ENCODE measurements at regions not wholly inside any gene's neighbourhood (a gene's known extent, or its start where the extent isn't known, plus 50 kb on each side); places are given as distances from the start of the nearest gene placed in this dataset.

GRCh38 chr18:55153346-55153745, 194.1 kb upstream of the CCDC68 start:
- Histone ChIP-seq H3K27me3 (ENCODE audit: control insufficient read depth, insufficient read depth, low read length) (peaks cover 7% of the 10 kb centered on the region), H3K27ac (ENCODE audit: low read depth, low read length) (no peak overlapping the region), H3K4me3 (ENCODE audit: low read depth, low read length) (no peak overlapping the region), H3K9me3 (ENCODE audit: control insufficient read depth, insufficient read depth, low read length) (no peaks in the 10 kb centered on the region)
- no peak for DNase-seq (ENCODE audit: low read depth, low spot score)
- ChIA-PET POLR2A (no interaction called here), CTCF (no interaction called here)
- TF ChIP-seq CTCF (IDR thresholded peaks at IDR 0.05; ENCODE audit: low read depth, low read length), result no peak

- CTCF ChIA-PET, result no interaction called here
Observed at GRCh38 chr18:55152801-55153200, 193.5 kb upstream of the CCDC68 start.

GRCh38 chr18:55149994-55150393, 190.7 kb upstream of the CCDC68 start:
- DNase-seq (ENCODE audit: low read depth, low spot score), result no peak
- Histone ChIP-seq H3K4me3 (ENCODE audit: low read depth, low read length) (no peak overlapping the region), H3K27ac (ENCODE audit: low read depth, low read length) (no peak overlapping the region), H3K9me3 (ENCODE audit: control insufficient read depth, insufficient read depth, low read length) (no peaks in the 10 kb centered on the region), H3K27me3 (ENCODE audit: control insufficient read depth, insufficient read depth, low read length) (peaks cover 6% of the 10 kb centered on the region)
- POLR2A ChIA-PET, result no interaction called here
- CTCF ChIA-PET, result no interaction called here
- no peak for TF ChIP-seq CTCF (IDR thresholded peaks at IDR 0.05; ENCODE audit: low read depth, low read length)

More at GRCh38 chr18:55152801-55153200, 193.5 kb upstream of the CCDC68 start:
- H3K27me3 ChIP-seq (ENCODE audit: control insufficient read depth, insufficient read depth, low read length), result peaks cover 6% of the 10 kb centered on the region
- H3K4me3 ChIP-seq (ENCODE audit: low read depth, low read length), result no peak overlapping the region
- TF ChIP-seq CTCF (IDR thresholded peaks at IDR 0.05; ENCODE audit: low read depth, low read length), result no peak
- no peak for DNase-seq (ENCODE audit: low read depth, low spot score)
- no peak overlapping the region for H3K27ac ChIP-seq (ENCODE audit: low read depth, low read length)
- no peaks in the 10 kb centered on the region for H3K9me3 ChIP-seq (ENCODE audit: control insufficient read depth, insufficient read depth, low read length)
- POLR2A ChIA-PET, result no interaction called here

- TF ChIP-seq CTCF (IDR thresholded peaks at IDR 0.05; ENCODE audit: low read depth, low read length), result no peak
- ChIA-PET POLR2A (no interaction called here), CTCF (no interaction called here)
- H3K27me3 ChIP-seq (ENCODE audit: control insufficient read depth, insufficient read depth, low read length), result peaks cover 6% of the 10 kb centered on the region
- no peak for DNase-seq (ENCODE audit: low read depth, low spot score)
- H3K9me3 ChIP-seq (ENCODE audit: control insufficient read depth, insufficient read depth, low read length), result no peaks in the 10 kb centered on the region
- no peak overlapping the region for H3K27ac ChIP-seq (ENCODE audit: low read depth, low read length)
- no peak overlapping the region for H3K4me3 ChIP-seq (ENCODE audit: low read depth, low read length)
Observed at GRCh38 chr18:55147791-55148190, 188.5 kb upstream of the CCDC68 start.

- Histone ChIP-seq H3K4me3 (ENCODE audit: low read depth, low read length) (no peak overlapping the region), H3K27me3 (ENCODE audit: control insufficient read depth, insufficient read depth, low read length) (peaks cover 6% of the 10 kb centered on the region), H3K27ac (ENCODE audit: low read depth, low read length) (no peak overlapping the region), H3K9me3 (ENCODE audit: control insufficient read depth, insufficient read depth, low read length) (no peaks in the 10 kb centered on the region)
- ChIA-PET CTCF (interaction anchor here (1.0 kb wide), 1 partner anchor 162 kb away, joined by 5 read pairs; no protein-coding TSS in a partner anchor), POLR2A (no interaction called here)
- DNase-seq (ENCODE audit: low read depth, low spot score), result no peak
- TF ChIP-seq CTCF (IDR thresholded peaks at IDR 0.05; ENCODE audit: low read depth, low read length), result no peak
Observed at GRCh38 chr18:55144193-55144930, 185.1 kb upstream of the CCDC68 start.

All from AG04450 (cell line).